ENCODE measurements at regions not wholly inside any gene's neighbourhood (a gene's known extent, or its start where the extent isn't known, plus 50 kb on each side); places are given as distances from the start of the nearest gene placed in this dataset.

DNA sequence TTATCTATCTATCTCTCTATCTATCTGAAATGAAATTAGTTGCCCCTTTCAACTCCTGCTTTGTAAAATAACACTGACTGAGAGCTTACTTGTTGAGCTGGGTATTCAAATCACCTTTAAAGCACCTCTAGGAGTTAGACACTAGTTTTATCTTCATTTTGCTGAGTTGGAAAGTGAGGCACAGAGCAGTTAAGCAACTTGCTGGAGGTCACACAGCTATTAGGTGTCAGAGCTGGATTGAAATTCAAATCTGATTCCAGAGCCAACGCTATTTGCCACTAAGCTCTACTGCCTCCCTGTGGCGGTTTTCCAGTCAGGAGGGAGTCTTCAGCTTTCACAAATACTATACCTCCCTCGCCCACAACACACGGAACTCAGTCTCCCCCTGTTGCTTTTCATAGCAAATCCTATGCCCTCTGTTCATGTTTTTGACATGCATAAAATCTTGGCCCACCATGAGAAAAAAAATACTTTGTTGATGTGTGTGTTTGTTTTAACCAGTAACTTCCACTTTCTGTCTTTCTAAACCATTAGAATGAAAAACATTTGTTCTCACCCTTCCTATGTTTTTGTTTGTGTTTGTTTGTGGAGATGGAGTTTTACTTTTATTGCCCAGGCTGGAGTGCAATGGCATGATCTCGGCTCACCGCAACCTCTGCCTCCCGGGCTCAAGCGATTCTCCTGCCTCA, 74.8 kb upstream of the SMURF2 start:
- no peak overlapping the region for H3K4me2 ChIP-seq (ENCODE audit: insufficient read depth, low read length)
- CTCF ChIA-PET: interaction anchor here (0.9 to 3.4 kb wide), 14 partner anchors 9 to 165 kb away, joined by 3 to 22 read pairs (median 4); partner anchors contain the start of gene SMURF2
- H3K9me3 ChIP-seq (replicated peaks; ENCODE audit: control insufficient read depth, insufficient read depth, low read length): no peaks in the 10 kb centered on the region
- H3K79me2 ChIP-seq (ENCODE audit: control insufficient read depth, insufficient read depth, low read length): peaks cover 5% of the 10 kb centered on the region
- no peaks in the 10 kb centered on the region for H3K27me3 ChIP-seq (ENCODE audit: control insufficient read depth in 2 of 2, insufficient read depth in 2 of 2, low read length in 2 of 2)
- peaks cover 42% of the 10 kb centered on the region for H3K4me1 ChIP-seq (ENCODE audit: control insufficient read depth, extremely low read depth, insufficient read depth, low read length)
- dilution Hi-C loops (cut with MboI; ENCODE audit: extremely low pct_ligation_motif_present, low sequenced_read_pairs): no loop called here
- TF ChIP-seq FOS (IDR thresholded peaks at IDR 0.05; ENCODE audit: borderline replicate concordance, insufficient read depth, low read length) (no peak), JUN (IDR thresholded peaks at IDR 0.05; ENCODE audit: borderline replicate concordance, insufficient read depth, insufficient read length, low read depth) (no peak), CTCF (IDR thresholded peaks at IDR 0.05; ENCODE audit: extremely low read depth in 1 of 2, insufficient read depth in 1 of 2, low read depth in 1 of 2, low read length in 2 of 2) (peak; percentile 66 to 71), POLR2A (IDR thresholded peaks at IDR 0.05; ENCODE audit: low read depth, low read length) (no peak)
- H3K36me3 ChIP-seq (ENCODE audit: control insufficient read depth in 2 of 2, extremely low read depth in 1 of 2, insufficient read depth in 2 of 2, low read length in 2 of 2): no peaks in the 10 kb centered on the region
- POLR2A ChIA-PET: interaction anchor here (0.6 to 0.7 kb wide), 5 partner anchors 21 to 1220 kb away, joined by 3 to 7 read pairs (median 3); partner anchors contain the start of gene CEP95
- intact Hi-C loops (cut with micrococcal nuclease): loop anchor here (1.0 kb wide), 2 partner anchors 75 to 88 kb away; partner anchors contain the start of gene SMURF2
- no peak overlapping the region for H3K27ac ChIP-seq (ENCODE audit: insufficient read depth, low read depth, low read length)
- FAIRE-seq (peak; percentile 94), DNase-seq (ENCODE audit: low read depth, low spot score) (peak; percentile 75)
- no peak overlapping the region for H3K9ac ChIP-seq (replicated peaks; ENCODE audit: extremely low read depth, insufficient read depth, low read length)
- no peaks in the 10 kb centered on the region for H4K20me1 ChIP-seq (replicated peaks; ENCODE audit: control insufficient read depth, extremely low read depth, insufficient read depth, low read length)
- H3K4me3 ChIP-seq (replicated peaks in 1 of 3; ENCODE audit: insufficient read depth in 1 of 3, low read depth in 1 of 3, low read length in 3 of 3): no peak overlapping the region
- H2AFZ ChIP-seq (ENCODE audit: low read depth, low read length): no peak overlapping the region
- no peaks in the 10 kb centered on the region for H3K9me1 ChIP-seq (replicated peaks; ENCODE audit: control insufficient read depth, extremely low read depth, insufficient read depth, low read length)
- no TSS peak for BruUV-seq (replicated peaks)

Measured in endothelial cell of umbilical vein (primary cell).